Stimulated activated naive CD8-positive, alpha-beta T cell treated with anti-CD3 and anti-CD28 coated beads, Interleukin-15, Interleukin-2, amounts not matched to agents 100 U/mL and 50 U/mL, for 24 hours (primary cell): ENCODE measurements at regions not wholly inside any gene's neighbourhood (a gene's known extent, or its start where the extent isn't known, plus 50 kb on each side); places are given as distances from the start of the nearest gene placed in this dataset.

ENCODE experiments used
- ATAC-seq: fragments of 150-1000 bp; cut with Tn5 transposase; one replicate; pipeline ENCODE4 v1.10.0; 2021
- DNase-seq: peaks from one replicate; pipeline ENCODE4 v3.0.0; 2021

- no peak for DNase-seq
- ATAC-seq = no peak
These were observed 707.2 kb upstream of the LRFN5 start for GRCh38 chr14:40899435-40899834.

GRCh38 chr14:40894846-40895245 lies 711.8 kb upstream of the LRFN5 start:
- DNase-seq (no peak), ATAC-seq (no peak)

- DNase-seq (no peak), ATAC-seq (no peak)
These were observed 717.5 kb upstream of the LRFN5 start for GRCh38 chr14:40889126-40889525.

GRCh38 chr14:40887912-40888311 lies 718.8 kb upstream of the LRFN5 start:
- DNase-seq = no peak
- ATAC-seq = no peak

- ATAC-seq (no peak), DNase-seq (no peak)
These were observed 736.4 kb upstream of the LRFN5 start for GRCh38 chr14:40870252-40870651.

GRCh38 chr14:40859055-40859454 lies 747.6 kb upstream of the LRFN5 start:
- ATAC-seq (no peak), DNase-seq (no peak)

GRCh38 chr14:40855343-40855742 lies 751.3 kb upstream of the LRFN5 start:
- DNase-seq = no peak
- ATAC-seq = no peak

GRCh38 chr14:40850191-40850590 lies 756.5 kb upstream of the LRFN5 start:
- DNase-seq (no peak), ATAC-seq (no peak)

GRCh38 chr14:40847480-40847879 lies 759.2 kb upstream of the LRFN5 start:
- DNase-seq (no peak), ATAC-seq (no peak)

- no peak for DNase-seq
- no peak for ATAC-seq
These were observed 763.9 kb upstream of the LRFN5 start for GRCh38 chr14:40842816-40843215.

GRCh38 chr14:40841886-40842285 lies 764.8 kb upstream of the LRFN5 start:
- DNase-seq (no peak), ATAC-seq (no peak)

GRCh38 chr14:40838601-40839000 lies 768.1 kb upstream of the LRFN5 start:
- ATAC-seq (no peak), DNase-seq (no peak)

GRCh38 chr14:40806471-40806870 lies 800.2 kb upstream of the LRFN5 start:
- DNase-seq (no peak), ATAC-seq (no peak)

GRCh38 chr14:40796168-40796567 lies 810.5 kb upstream of the LRFN5 start:
- DNase-seq = no peak
- ATAC-seq = no peak

- DNase-seq = no peak
- no peak for ATAC-seq
These were observed 821.8 kb upstream of the LRFN5 start for GRCh38 chr14:40784860-40785259.

GRCh38 chr14:40762685-40763084 lies 844.0 kb upstream of the LRFN5 start:
- no peak for ATAC-seq
- DNase-seq = no peak

GRCh38 chr14:40762177-40762576 lies 844.5 kb upstream of the LRFN5 start:
- ATAC-seq (no peak), DNase-seq (no peak)

GRCh38 chr14:40760704-40761103 lies 846.0 kb upstream of the LRFN5 start:
- ATAC-seq (no peak), DNase-seq (no peak)

- no peak for DNase-seq
- ATAC-seq = no peak
These were observed 848.6 kb upstream of the LRFN5 start for GRCh38 chr14:40758076-40758475.

- no peak for DNase-seq
- no peak for ATAC-seq
These were observed 849.2 kb upstream of the LRFN5 start for GRCh38 chr14:40757376-40757950.

- ATAC-seq (no peak), DNase-seq (no peak)
These were observed 873.5 kb upstream of the LRFN5 start for GRCh38 chr14:40733206-40733605.

- DNase-seq (no peak), ATAC-seq (no peak)
These were observed 879.6 kb upstream of the LRFN5 start for GRCh38 chr14:40727107-40727506.

- ATAC-seq (no peak), DNase-seq (no peak)
These were observed 893.3 kb upstream of the LRFN5 start for GRCh38 chr14:40713387-40713786.

GRCh38 chr14:40697231-40697630 lies 909.4 kb upstream of the LRFN5 start:
- no peak for DNase-seq
- no peak for ATAC-seq

GRCh38 chr14:40694023-40694422 lies 912.7 kb upstream of the LRFN5 start:
- DNase-seq (no peak), ATAC-seq (no peak)
